HCT116 (cell line): ENCODE measurements at regions not wholly inside any gene's neighbourhood (a gene's known extent, or its start where the extent isn't known, plus 50 kb on each side); places are given as distances from the start of the nearest gene placed in this dataset.

Experiments used
- ATAC-seq: fragments of 200-7000 bp; cut with Tn5 transposase; 2 replicates; pipeline ENCODE4 v1.9.1; 2020; ENCODE audit warnings: mild to moderate bottlenecking, moderate library complexity
- BruUV-seq: library from RNA; stranded (reverse); fragments of 400-500 nt; replicated peaks from 2 replicates; lab custom pipeline; 2021; lab: Mats Ljungman, UMichigan
- CTCF ChIA-PET: fragments of 300-600 bp; sonication (Branson Sonifier 250); formaldehyde crosslinking; loops from one replicate; lab custom pipeline; 2021; ENCODE audit warnings: antibody characterized with exemption; lab: Charles Lee
- POLR2A ChIA-PET: fragments of 300-600, 350-600 bp; sonication (Branson Sonifier 250); formaldehyde crosslinking; loops from one replicate; lab custom pipeline; 2021; ENCODE audit warnings: antibody characterized with exemption; lab: Charles Lee
- RAD21 ChIA-PET, 2 experiments: fragments of 300-600 bp; sonication (Branson Sonifier 250); formaldehyde crosslinking; loops; one replicate each; lab custom pipeline; 2023; ENCODE audit warnings: low total read pairs in 2 of 2; ENCODE audit not compliant: uncharacterized antibody in 2 of 2, unreplicated experiment in 2 of 2, low non-redundant PET in 1 of 2; lab: Charles Lee
- DNase-seq: peaks from one replicate; pipeline ENCODE4 v3.0.0-alpha.2; 2010; ENCODE audit warnings: low read depth, low spot score
- H2AFZ ChIP-seq: fragments of 200-600 bp; shearing (Covaris generic), sonication (generic); 2 replicates; pipeline ENCODE4 v1.6.1; 2017; ENCODE audit warnings: low read depth, mixed run types, mixed read lengths, antibody characterized with exemption, low read length; ENCODE audit not compliant: poor library complexity, severe bottlenecking
- H3K27ac ChIP-seq: 2 replicates; pipeline ENCODE4 v1.5.1; 2012; ENCODE audit warnings: low read depth, low read length
- H3K27me3 ChIP-seq: fragments of 200-600 bp; sonication (generic); 2 replicates; pipeline ENCODE4 v1.6.1; 2016; ENCODE audit warnings: mixed run types, low read length, mixed read lengths; ENCODE audit not compliant: insufficient read depth
- H3K36me3 ChIP-seq, 2 experiments: fragments of 200-500 bp in 1 of 2; fragments of 200-600 bp in 1 of 2; sonication (Bioruptor generic) in 1 of 2; sonication (generic) in 1 of 2; 2 replicates each; pipeline versions ENCODE4 v1.5.1 to v1.6.1; 2014 to 2016; ENCODE audit warnings: low read length in 2 of 2, inconsistent platforms in 1 of 2, mixed read lengths in 1 of 2, mixed run types in 1 of 2; ENCODE audit not compliant: insufficient read depth in 2 of 2, control insufficient read depth in 1 of 2
- H3K4me1 ChIP-seq, 2 experiments: fragments of 200-600 bp in 1 of 2; sonication (generic) in 1 of 2; 2 replicates each; pipeline versions ENCODE4 v1.5.1 to v1.6.1; 2012 to 2017; ENCODE audit warnings: low read length in 2 of 2, inconsistent platforms in 1 of 2, mild to moderate bottlenecking in 1 of 2, mixed read lengths in 1 of 2, mixed run types in 1 of 2, moderate library complexity in 1 of 2; ENCODE audit not compliant: insufficient read depth in 2 of 2, control insufficient read depth in 1 of 2
- H3K4me2 ChIP-seq: fragments of 200-600 bp; sonication (generic); 2 replicates; pipeline ENCODE4 v1.6.1; 2017; ENCODE audit warnings: mixed run types, low read length, mixed read lengths
- H3K4me3 ChIP-seq, 2 experiments: fragments of 200-600 bp in 1 of 2; sonication (generic) in 1 of 2; replicated peaks in 1 of 2; 2 replicates each; pipeline ENCODE4 v1.5.1; 2011 to 2016; ENCODE audit warnings: low read length in 2 of 2, control low read depth in 1 of 2, low read depth in 1 of 2, mild to moderate bottlenecking in 1 of 2, mixed read lengths in 1 of 2, mixed run types in 1 of 2
- H3K79me2 ChIP-seq: fragments of 200-600 bp; sonication (generic); 2 replicates; pipeline ENCODE4 v1.6.1; 2017; ENCODE audit warnings: mild to moderate bottlenecking, mixed run types, low read length, moderate library complexity, mixed read lengths; ENCODE audit not compliant: insufficient read depth
- H3K9ac ChIP-seq: fragments of 200-600 bp; sonication (generic); 2 replicates; pipeline ENCODE4 v1.6.1; 2016; ENCODE audit warnings: low read length, mixed read lengths
- H3K9me2 ChIP-seq: fragments of 200-600 bp; sonication (generic), shearing (Covaris generic); 2 replicates; pipeline ENCODE4 v1.6.1; 2017; ENCODE audit warnings: mixed run types, mild to moderate bottlenecking, moderate library complexity; ENCODE audit not compliant: insufficient read depth
- H3K9me3 ChIP-seq, 2 experiments: fragments of 200-500 bp in 1 of 2; fragments of 200-600 bp in 1 of 2; sonication (Bioruptor generic) in 1 of 2; sonication (generic) in 1 of 2; 2 replicates each; pipeline ENCODE4 v1.6.1; 2014 to 2017; ENCODE audit warnings: low read length in 2 of 2, mixed read lengths in 2 of 2, inconsistent platforms in 1 of 2, low read depth in 1 of 2, mild to moderate bottlenecking in 1 of 2, mixed run types in 1 of 2, moderate library complexity in 1 of 2; ENCODE audit not compliant: control insufficient read depth in 1 of 2, insufficient read depth in 1 of 2
- H4K20me1 ChIP-seq: fragments of 200-600 bp; sonication (generic), shearing (Covaris generic); 2 replicates; pipeline ENCODE4 v1.6.1; 2017; ENCODE audit warnings: mixed run types, mild to moderate bottlenecking, moderate library complexity; ENCODE audit not compliant: insufficient read depth
- CBX3 ChIP-seq: IDR thresholded peaks from 2 replicates; pipeline ENCODE4 v1.6.1; 2012; ENCODE audit warnings: low read depth
- EZH2 ChIP-seq: fragments of 200-600 bp; sonication (generic); IDR thresholded peaks from 2 replicates; pipeline ENCODE4 v1.6.1; 2017; ENCODE audit warnings: antibody characterized with exemption, mixed run types
- EZH2phosphoT487 ChIP-seq: fragments of 200-600 bp; IDR thresholded peaks from 2 replicates; pipeline ENCODE4 v1.6.1; 2018; ENCODE audit warnings: antibody characterized with exemption, borderline replicate concordance
- JUND ChIP-seq: IDR thresholded peaks from 2 replicates; pipeline ENCODE4 v1.6.1; 2012
- MAX ChIP-seq: IDR thresholded peaks from 2 replicates; pipeline ENCODE4 v1.6.1; 2012
- POLR2A ChIP-seq: IDR thresholded peaks from 2 replicates; pipeline ENCODE4 v1.7.0; 2011; ENCODE audit warnings: borderline replicate concordance; ENCODE audit not compliant: insufficient read depth, insufficient read length; ENCODE audit errors: extremely low read depth
- SP1 ChIP-seq: IDR thresholded peaks from 2 replicates; pipeline ENCODE4 v1.6.1; 2012; ENCODE audit warnings: low read depth
- SRF ChIP-seq: IDR thresholded peaks from 2 replicates; pipeline ENCODE4 v1.6.1; 2012; ENCODE audit warnings: low read depth
- TCF7L2 ChIP-seq: IDR thresholded peaks from 2 replicates; pipeline ENCODE4 v1.7.0; 2011; ENCODE audit warnings: borderline replicate concordance, inconsistent platforms; ENCODE audit not compliant: insufficient read depth, insufficient read length; ENCODE audit errors: extremely low read depth
- ZFX ChIP-seq: fragments of 450-650 bp; IDR thresholded peaks from 2 replicates; pipeline ENCODE4 v1.6.1; 2017
- ZNF274 ChIP-seq: fragments of 200-500 bp; sonication (Bioruptor generic); IDR thresholded peaks from 2 replicates; pipeline ENCODE4 v1.6.1; 2014; ENCODE audit warnings: mild to moderate bottlenecking, low read depth, low read length, inconsistent platforms
- intact Hi-C: fragments of 100-400 bp; cut with micrococcal nuclease; formaldehyde crosslinking; loops from 2 replicates; pipeline ENCODE4 v1.10.0; 2022
- TF ChIP-seq, protein P1 (sequence below), 3 experiments: fragments of 200-600 bp in 1 of 3; sonication (generic) in 1 of 3; IDR thresholded peaks in 2 of 3; conservative IDR thresholded peaks in 1 of 3; 2 replicates each; pipeline ENCODE4 v1.5.1; 2012 to 2017; ENCODE audit warnings: low read depth in 2 of 3, low read length in 2 of 3, antibody characterized with exemption in 1 of 3, borderline replicate concordance in 1 of 3, control low read depth in 1 of 3, mild to moderate bottlenecking in 1 of 3, mixed read lengths in 1 of 3, mixed run types in 1 of 3, moderate library complexity in 1 of 3; ENCODE audit not compliant: insufficient read depth in 1 of 3
- TF ChIP-seq, protein P2 (sequence below): IDR thresholded peaks from 2 replicates; pipeline ENCODE4 v1.6.1; 2011; ENCODE audit warnings: mild to moderate bottlenecking, low read length, moderate library complexity; ENCODE audit not compliant: insufficient replicate concordance; ENCODE audit errors: extremely low read depth

DNA sequence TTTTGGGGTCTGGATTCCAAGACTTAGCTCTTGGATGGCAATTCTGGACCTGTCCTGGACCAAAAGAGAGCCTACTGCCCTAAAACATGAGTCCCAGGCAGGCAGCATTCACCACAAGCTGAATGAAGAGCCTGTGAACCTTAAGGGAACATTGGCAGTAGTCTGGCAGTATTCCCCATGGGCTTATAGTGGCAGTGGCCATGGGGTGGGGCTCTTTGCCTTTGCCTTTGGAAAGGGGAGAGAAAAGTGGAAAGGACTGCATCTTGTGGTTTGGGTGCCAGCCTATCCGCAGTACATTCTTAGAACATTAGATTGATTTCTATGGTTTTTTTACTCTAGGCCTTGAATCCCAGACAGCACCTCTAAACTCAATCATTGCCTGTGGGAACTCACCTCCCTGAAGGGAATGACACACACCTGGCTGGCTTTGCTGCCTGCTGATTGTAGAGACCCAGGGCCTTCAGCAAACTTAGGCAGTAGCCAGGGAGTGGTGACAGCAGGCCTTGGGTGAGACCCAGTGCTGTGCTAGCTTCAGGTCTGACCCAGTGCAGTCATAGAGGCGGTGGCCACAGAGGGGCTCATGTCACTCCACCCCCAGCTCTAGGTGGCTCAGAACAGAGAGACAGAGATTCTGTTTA is 216.3 kb downstream of the CETN3 start:
- Histone ChIP-seq H3K36me3 (no peaks in the 10 kb centered on the region), H2AFZ (no peak overlapping the region), H3K9ac (no peak overlapping the region), H3K27ac (no peak overlapping the region), H3K27me3 (no peaks in the 10 kb centered on the region), H3K79me2 (no peaks in the 10 kb centered on the region), H3K4me3 (no peak overlapping the region), H4K20me1 (no peaks in the 10 kb centered on the region)
- ChIA-PET CTCF (no interaction called here), POLR2A (no interaction called here), RAD21 (no interaction called here)
- intact Hi-C loops = no loop called here
- BruUV-seq = no TSS peak
- ATAC-seq = no peak
- TF ChIP-seq ZNF274 (no peak), EZH2 (no peak), SP1 (no peak), EZH2phosphoT487 (no peak), SRF (no peak), POLR2A (no peak), ZFX (no peak), TCF7L2 (no peak), JUND (no peak), CBX3 (no peak), MAX (no peak)
- TF ChIP-seq, protein P1, sequence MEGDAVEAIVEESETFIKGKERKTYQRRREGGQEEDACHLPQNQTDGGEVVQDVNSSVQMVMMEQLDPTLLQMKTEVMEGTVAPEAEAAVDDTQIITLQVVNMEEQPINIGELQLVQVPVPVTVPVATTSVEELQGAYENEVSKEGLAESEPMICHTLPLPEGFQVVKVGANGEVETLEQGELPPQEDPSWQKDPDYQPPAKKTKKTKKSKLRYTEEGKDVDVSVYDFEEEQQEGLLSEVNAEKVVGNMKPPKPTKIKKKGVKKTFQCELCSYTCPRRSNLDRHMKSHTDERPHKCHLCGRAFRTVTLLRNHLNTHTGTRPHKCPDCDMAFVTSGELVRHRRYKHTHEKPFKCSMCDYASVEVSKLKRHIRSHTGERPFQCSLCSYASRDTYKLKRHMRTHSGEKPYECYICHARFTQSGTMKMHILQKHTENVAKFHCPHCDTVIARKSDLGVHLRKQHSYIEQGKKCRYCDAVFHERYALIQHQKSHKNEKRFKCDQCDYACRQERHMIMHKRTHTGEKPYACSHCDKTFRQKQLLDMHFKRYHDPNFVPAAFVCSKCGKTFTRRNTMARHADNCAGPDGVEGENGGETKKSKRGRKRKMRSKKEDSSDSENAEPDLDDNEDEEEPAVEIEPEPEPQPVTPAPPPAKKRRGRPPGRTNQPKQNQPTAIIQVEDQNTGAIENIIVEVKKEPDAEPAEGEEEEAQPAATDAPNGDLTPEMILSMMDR (IDR thresholded peaks at IDR 0.05 in 2 of 3, conservative IDR thresholded peaks at IDR 0.05 in 1 of 3; ENCODE audit: borderline replicate concordance in 1 of 3, insufficient read depth in 1 of 3, low read depth in 2 of 3, low read length in 2 of 3) = no peak
- TF ChIP-seq, protein P2, sequence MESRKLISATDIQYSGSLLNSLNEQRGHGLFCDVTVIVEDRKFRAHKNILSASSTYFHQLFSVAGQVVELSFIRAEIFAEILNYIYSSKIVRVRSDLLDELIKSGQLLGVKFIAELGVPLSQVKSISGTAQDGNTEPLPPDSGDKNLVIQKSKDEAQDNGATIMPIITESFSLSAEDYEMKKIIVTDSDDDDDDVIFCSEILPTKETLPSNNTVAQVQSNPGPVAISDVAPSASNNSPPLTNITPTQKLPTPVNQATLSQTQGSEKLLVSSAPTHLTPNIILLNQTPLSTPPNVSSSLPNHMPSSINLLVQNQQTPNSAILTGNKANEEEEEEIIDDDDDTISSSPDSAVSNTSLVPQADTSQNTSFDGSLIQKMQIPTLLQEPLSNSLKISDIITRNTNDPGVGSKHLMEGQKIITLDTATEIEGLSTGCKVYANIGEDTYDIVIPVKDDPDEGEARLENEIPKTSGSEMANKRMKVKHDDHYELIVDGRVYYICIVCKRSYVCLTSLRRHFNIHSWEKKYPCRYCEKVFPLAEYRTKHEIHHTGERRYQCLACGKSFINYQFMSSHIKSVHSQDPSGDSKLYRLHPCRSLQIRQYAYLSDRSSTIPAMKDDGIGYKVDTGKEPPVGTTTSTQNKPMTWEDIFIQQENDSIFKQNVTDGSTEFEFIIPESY = no peak
- TF ChIP-seq, all 23 proteins: peak for 0
- Histone ChIP-seq H3K9me2 (no peaks in the 10 kb centered on the region), H3K4me2 (no peak overlapping the region), H3K9me3 (no peaks in the 10 kb centered on the region), H3K4me1 (no peaks in the 10 kb centered on the region)
- no peak for DNase-seq
